Prostate gland (tissue), 2 donors: ENCODE measurements at regions not wholly inside any gene's neighbourhood (a gene's known extent, or its start where the extent isn't known, plus 50 kb on each side); places are given as distances from the start of the nearest gene placed in this dataset.
"Not testable (repeated sequence)": the region's sequence is repeated elsewhere in the genome, so short reads cannot be mapped to it uniquely, and the experiment has no call there.

Experiments used
- DNase-seq: peaks from one replicate; pipeline ENCODE4 v3.0.0-alpha.2; 2019; ENCODE audit warnings: low spot score
- H3K27ac ChIP-seq, 2 donors: fragments of 200-600 bp; sonication (generic); 2 replicates each; pipeline ENCODE4 v1.5.1; 2017 to 2019
- H3K27me3 ChIP-seq: fragments of 200-600 bp; sonication (generic); replicated peaks from 2 replicates; pipeline ENCODE4 v1.5.1; 2019; ENCODE audit not compliant: insufficient read depth
- H3K36me3 ChIP-seq, 2 donors: fragments of 200-600 bp; sonication (generic); 1 replicate in 1 of 2; 2 replicates in 1 of 2; pipeline versions ENCODE4 v1.5.1 to v1.8.1; 2017 to 2019
- H3K4me1 ChIP-seq: fragments of 200-600 bp; sonication (generic); replicated peaks from 2 replicates; pipeline ENCODE4 v1.5.1; 2019
- H3K4me3 ChIP-seq, 2 donors: fragments of 200-600 bp; sonication (generic); 2 replicates each; pipeline ENCODE4 v1.5.1; 2017 to 2019
- H3K9me3 ChIP-seq: fragments of 200-600 bp; sonication (generic); 2 replicates; pipeline ENCODE4 v1.5.1; 2017
- CTCF ChIP-seq, 4 experiments: fragments of 200-600 bp in 2 of 4; fragments of 450-650 bp in 2 of 4; sonication (generic) in 2 of 4; IDR thresholded peaks; 1 replicate in 3 of 4; 2 replicates in 1 of 4; pipeline ENCODE4 v1.5.1; 2016 to 2019; ENCODE audit warnings: antibody characterized with exemption in 4 of 4, mild to moderate bottlenecking in 2 of 4, moderate library complexity in 2 of 4
- POLR2A ChIP-seq: fragments of 450-650 bp; IDR thresholded peaks from one replicate; pipeline ENCODE4 v1.6.1; 2016; ENCODE audit warnings: antibody characterized with exemption, mild to moderate bottlenecking
- POLR2AphosphoS5 ChIP-seq: sonication (generic); formaldehyde crosslinking; IDR thresholded peaks from one replicate; pipeline ENCODE4 v1.6.1; 2017; ENCODE audit warnings: antibody characterized with exemption
- WGBS: methylation state at CpG from one replicate; pipeline ENCODE4 v1.1.5; 2018; 5-methylcytosine and 5-hydroxymethylcytosine counted together
- intact Hi-C: fragments of 100-400 bp; cut with DNase I; formaldehyde crosslinking; loops from one replicate; pipeline ENCODE4 v1.14.2; 2022

GRCh38 chr4:181835348-181835747 is 407.9 kb upstream of the TENM3 start:
- H3K36me3 ChIP-seq: no peaks in the 10 kb centered on the region
- no peak overlapping the region for H3K4me3 ChIP-seq
- 76% methylated on average over 5 of the region's 5 CpGs for WGBS
- no peak for DNase-seq
- intact Hi-C loops: no loop called here
- H3K4me1 ChIP-seq: no peaks in the 10 kb centered on the region
- no peaks in the 10 kb centered on the region for H3K27me3 ChIP-seq
- no peak for TF ChIP-seq POLR2A
- TF ChIP-seq POLR2AphosphoS5: no peak
- no peak for TF ChIP-seq CTCF (IDR thresholded peaks at IDR 0.05)
- H3K27ac ChIP-seq: no peak overlapping the region
- H3K9me3 ChIP-seq: no peaks in the 10 kb centered on the region

- 94% methylated on average over 3 of the region's 3 CpGs for WGBS
- TF ChIP-seq POLR2A (no peak), CTCF (IDR thresholded peaks at IDR 0.05) (no peak), POLR2AphosphoS5 (no peak)
- Histone ChIP-seq H3K27ac (no peak overlapping the region), H3K9me3 (no peaks in the 10 kb centered on the region), H3K36me3 (no peaks in the 10 kb centered on the region), H3K27me3 (no peaks in the 10 kb centered on the region), H3K4me3 (no peak overlapping the region), H3K4me1 (no peaks in the 10 kb centered on the region)
- no peak for DNase-seq
- intact Hi-C loops: no loop called here
Measured at GRCh38 chr4:181838253-181838652, 404.9 kb upstream of the TENM3 start.

GRCh38 chr4:181843797-181844196 is 399.4 kb upstream of the TENM3 start:
- H3K36me3 ChIP-seq, DNase-seq, H3K27ac ChIP-seq, H3K4me3 ChIP-seq, intact Hi-C loops, H3K27me3 ChIP-seq, H3K9me3 ChIP-seq, H3K4me1 ChIP-seq: not testable (repeated sequence)
- WGBS: 94% methylated on average over 14 of the region's 14 CpGs

- intact Hi-C loops: no loop called here
- no peak for DNase-seq
- WGBS: 88% methylated on average over 3 of the region's 3 CpGs
- TF ChIP-seq POLR2AphosphoS5: no peak
- H3K27me3 ChIP-seq: no peaks in the 10 kb centered on the region
- H3K36me3 ChIP-seq: no peaks in the 10 kb centered on the region
- H3K4me1 ChIP-seq: no peaks in the 10 kb centered on the region
- H3K27ac ChIP-seq: no peak overlapping the region
- H3K9me3 ChIP-seq: no peaks in the 10 kb centered on the region
- H3K4me3 ChIP-seq: no peak overlapping the region
Measured at GRCh38 chr4:181845617-181846016, 397.6 kb upstream of the TENM3 start.

GRCh38 chr4:181846934-181847333 is 396.3 kb upstream of the TENM3 start:
- Histone ChIP-seq H3K4me3 (no peak overlapping the region), H3K36me3 (no peaks in the 10 kb centered on the region), H3K9me3 (no peaks in the 10 kb centered on the region), H3K27me3 (no peaks in the 10 kb centered on the region), H3K27ac (no peak overlapping the region), H3K4me1 (no peaks in the 10 kb centered on the region)
- WGBS: 93% methylated on average over 4 of the region's 4 CpGs
- TF ChIP-seq POLR2AphosphoS5 (no peak), CTCF (IDR thresholded peaks at IDR 0.05) (no peak), POLR2A (no peak)
- intact Hi-C loops: no loop called here
- no peak for DNase-seq

- intact Hi-C loops: no loop called here
- H3K27ac ChIP-seq: no peak overlapping the region
- H3K36me3 ChIP-seq: no peaks in the 10 kb centered on the region
- H3K27me3 ChIP-seq: no peaks in the 10 kb centered on the region
- WGBS: 88% methylated on average over 6 of the region's 6 CpGs
- DNase-seq: no peak
- no peaks in the 10 kb centered on the region for H3K9me3 ChIP-seq
- H3K4me1 ChIP-seq: no peaks in the 10 kb centered on the region
- no peak overlapping the region for H3K4me3 ChIP-seq
- TF ChIP-seq POLR2AphosphoS5 (no peak), POLR2A (no peak), CTCF (IDR thresholded peaks at IDR 0.05) (no peak)
Measured at GRCh38 chr4:181848357-181848756, 394.8 kb upstream of the TENM3 start.
